B cell (primary cell): ENCODE measurements at regions not wholly inside any gene's neighbourhood (a gene's known extent, or its start where the extent isn't known, plus 50 kb on each side); places are given as distances from the start of the nearest gene placed in this dataset.

Source experiments
- CTCF ChIP-seq: fragments of 200-600 bp; IDR thresholded peaks from one replicate; pipeline ENCODE4 v1.8.0; 2022; ENCODE audit warnings: antibody characterized with exemption, mild to moderate bottlenecking
- EZH2 ChIP-seq: IDR thresholded peaks from 2 replicates; pipeline ENCODE4 v1.6.1; 2012; ENCODE audit warnings: borderline replicate concordance, low read depth, mild to moderate bottlenecking, moderate library complexity, low read length; ENCODE audit not compliant: insufficient read depth, poor library complexity, severe bottlenecking

GRCh38 chr3:144650380-144650779, 678.8 kb downstream of the DIPK2A start:
- no peak for TF ChIP-seq EZH2
- TF ChIP-seq CTCF = no peak
